ENCODE measurements at regions not wholly inside any gene's neighbourhood (a gene's known extent, or its start where the extent isn't known, plus 50 kb on each side); places are given as distances from the start of the nearest gene placed in this dataset.

- Histone ChIP-seq H4K20me1 (ENCODE audit: control insufficient read depth, insufficient read depth) (no peaks in the 10 kb centered on the region), H3K27ac (ENCODE audit: control insufficient read depth, insufficient read depth) (no peak overlapping the region), H3K4me3 (no peak overlapping the region), H3K36me3 (ENCODE audit: control insufficient read depth in 2 of 2, insufficient read depth in 2 of 2, low read length in 1 of 2) (no peaks in the 10 kb centered on the region), H2AFZ (ENCODE audit: control insufficient read depth, low read depth, low read length) (no peak overlapping the region), H3K9me3 (replicated peaks; ENCODE audit: control insufficient read depth, insufficient read depth, low read length) (no peaks in the 10 kb centered on the region), H3K4me1 (ENCODE audit: control insufficient read depth, insufficient read depth, low read length) (no peaks in the 10 kb centered on the region), H3K4me2 (ENCODE audit: control insufficient read depth, insufficient read depth) (no peak overlapping the region), H3K79me2 (ENCODE audit: control insufficient read depth, insufficient read depth, low read length) (no peaks in the 10 kb centered on the region), H3K27me3 (replicated peaks in 1 of 2; ENCODE audit: control insufficient read depth in 2 of 2, insufficient read depth in 2 of 2, low read length in 1 of 2) (no peaks in the 10 kb centered on the region; a peak in 1 of 4 replicates), H3K9ac (ENCODE audit: control insufficient read depth, insufficient read depth, low read length) (no peak overlapping the region)
- RAD21 ChIA-PET (ENCODE audit: unreplicated experiment), result no interaction called here
- SMC1A ChIA-PET (ENCODE audit: uncharacterized antibody, unreplicated experiment), result no interaction called here
- no TSS peak for BruUV-seq (replicated peaks)
- intact Hi-C loops (cut with micrococcal nuclease; ENCODE audit: unreplicated experiment) (no loop called here), in situ Hi-C loops (cut with MboI) (no loop called here)
- POLR2A ChIA-PET, result no interaction called here
- WGBS (ENCODE audit: insufficient coverage, insufficient replicate concordance, low lambda C conversion rate, missing lambda C conversion rate), result 22% methylated on average over 7 of the region's 7 CpGs
- TF ChIP-seq BCLAF1 (IDR thresholded peaks at IDR 0.05), result no peak
- no peak for TF ChIP-seq PAX5 (IDR thresholded peaks at IDR 0.05; ENCODE audit: borderline replicate concordance, low read depth, low read length)
- no peak for TF ChIP-seq BACH1 (IDR thresholded peaks at IDR 0.05; ENCODE audit: borderline replicate concordance)
- no peak for TF ChIP-seq ZNF384 (IDR thresholded peaks at IDR 0.05; ENCODE audit: borderline replicate concordance, low read depth, low read length)
- no peak for TF ChIP-seq POU2F2 (IDR thresholded peaks at IDR 0.05; ENCODE audit: borderline replicate concordance, low read depth, low read length)
- no peak for TF ChIP-seq SUPT20H (IDR thresholded peaks at IDR 0.05; ENCODE audit: borderline replicate concordance, control insufficient read depth, low read depth, low read length)
- no peak for TF ChIP-seq NFIC (IDR thresholded peaks at IDR 0.05; ENCODE audit: low read depth, low read length)
- TF ChIP-seq USF1 (IDR thresholded peaks at IDR 0.05; ENCODE audit: borderline replicate concordance, extremely low read length, insufficient read depth, low read depth, low read length), result no peak
- no peak for TF ChIP-seq REST (IDR thresholded peaks at IDR 0.05; ENCODE audit: low read depth, low read length)
- no peak for TF ChIP-seq SREBF1 (IDR thresholded peaks at IDR 0.05; ENCODE audit: low read length)
- no peak for TF ChIP-seq CHD1 (IDR thresholded peaks at IDR 0.05; ENCODE audit: low read depth, low read length)
- no peak for TF ChIP-seq ASH2L (IDR thresholded peaks at IDR 0.05; ENCODE audit: borderline replicate concordance, low read depth)
- no peak for TF ChIP-seq SKIL (IDR thresholded peaks at IDR 0.05; ENCODE audit: low read depth, poor library complexity, severe bottlenecking)
- TF ChIP-seq FOS (IDR thresholded peaks at IDR 0.05; ENCODE audit: borderline replicate concordance, extremely low read depth, insufficient read length), result no peak
- DNase-seq (ENCODE audit: low read depth, low spot score), result no peak
- no peak for FAIRE-seq
- ATAC-seq, result no peak
- CTCF ChIA-PET, result no interaction called here
These were observed 72.5 kb downstream of the C16orf95 start for GRCh38 chr16:87244636-87245197.
